ENCODE measurements at regions not wholly inside any gene's neighbourhood (a gene's known extent, or its start where the extent isn't known, plus 50 kb on each side); places are given as distances from the start of the nearest gene placed in this dataset.
A peak's percentile ranks its signal among the peaks of the same experiment; 100 is the strongest.

- Histone ChIP-seq H3K27ac (ENCODE audit: low read depth, low read length) (no peak overlapping the region), H3K27me3 (ENCODE audit: insufficient read depth, low read length) (no peaks in the 10 kb centered on the region), H3K9me3 (ENCODE audit: insufficient read depth, low read depth, low read length) (no peaks in the 10 kb centered on the region), H2AFZ (ENCODE audit: low read depth, low read length) (no peak overlapping the region), H3K36me3 (ENCODE audit: insufficient read depth, low read length) (no peaks in the 10 kb centered on the region), H4K20me1 (ENCODE audit: insufficient read depth, low read length) (no peaks in the 10 kb centered on the region), H3K4me1 (ENCODE audit: insufficient read depth, low read length) (no peaks in the 10 kb centered on the region), H3K79me2 (ENCODE audit: insufficient read depth, low read length) (no peaks in the 10 kb centered on the region), H3K4me2 (ENCODE audit: low read length) (no peak overlapping the region), H3K4me3 (ENCODE audit: insufficient read depth, low read depth, low read length) (no peak overlapping the region), H3K9ac (ENCODE audit: low read length) (no peak overlapping the region)
- H3K27ac Mint-ChIP-seq (ENCODE audit: unreplicated experiment) = peak overlapping the region; percentile 81
- H3K27me3 Mint-ChIP-seq (ENCODE audit: low read depth, unreplicated experiment) = no peaks in the 10 kb centered on the region
- H3K36me3 Mint-ChIP-seq (ENCODE audit: low read depth, unreplicated experiment) = no peaks in the 10 kb centered on the region
- no peaks in the 10 kb centered on the region for H3K9me3 Mint-ChIP-seq (ENCODE audit: unreplicated experiment)
- peak; percentile 5 for DNase-seq (ENCODE audit: low read depth)
- peak; percentile 9 for FAIRE-seq
- TF ChIP-seq CTCF (IDR thresholded peaks at IDR 0.05; ENCODE audit: insufficient read depth, low read depth, low read length) (no peak), EZH2 (IDR thresholded peaks at IDR 0.05; ENCODE audit: insufficient read depth, low read length) (no peak)
- H3K4me1 Mint-ChIP-seq (ENCODE audit: low read depth, unreplicated experiment) = peaks cover 8% of the 10 kb centered on the region
- no peak overlapping the region for H3K4me3 Mint-ChIP-seq (ENCODE audit: unreplicated experiment)
Measured at GRCh38 chr7:125605241-125605640, 675.6 kb upstream of the POT1 start.

- DNase-seq (ENCODE audit: low read depth) (no peak), FAIRE-seq (no peak)
- Histone ChIP-seq H3K4me3 (ENCODE audit: insufficient read depth, low read depth, low read length) (no peak overlapping the region), H4K20me1 (ENCODE audit: insufficient read depth, low read length) (no peaks in the 10 kb centered on the region), H3K9ac (ENCODE audit: low read length) (no peak overlapping the region), H3K27me3 (ENCODE audit: insufficient read depth, low read length) (no peaks in the 10 kb centered on the region), H2AFZ (ENCODE audit: low read depth, low read length) (no peak overlapping the region), H3K4me2 (ENCODE audit: low read length) (no peak overlapping the region), H3K36me3 (ENCODE audit: insufficient read depth, low read length) (no peaks in the 10 kb centered on the region), H3K9me3 (ENCODE audit: insufficient read depth, low read depth, low read length) (no peaks in the 10 kb centered on the region), H3K27ac (ENCODE audit: low read depth, low read length) (no peak overlapping the region), H3K79me2 (ENCODE audit: insufficient read depth, low read length) (no peaks in the 10 kb centered on the region), H3K4me1 (ENCODE audit: insufficient read depth, low read length) (no peaks in the 10 kb centered on the region)
- TF ChIP-seq EZH2 (IDR thresholded peaks at IDR 0.05; ENCODE audit: insufficient read depth, low read length) (no peak), CTCF (IDR thresholded peaks at IDR 0.05; ENCODE audit: insufficient read depth, low read depth, low read length) (no peak)
- Mint-ChIP-seq H3K27ac (ENCODE audit: unreplicated experiment) (no peak overlapping the region), H3K9me3 (ENCODE audit: unreplicated experiment) (no peaks in the 10 kb centered on the region), H3K36me3 (ENCODE audit: low read depth, unreplicated experiment) (no peaks in the 10 kb centered on the region), H3K27me3 (ENCODE audit: low read depth, unreplicated experiment) (no peaks in the 10 kb centered on the region), H3K4me1 (ENCODE audit: low read depth, unreplicated experiment) (peaks cover 8% of the 10 kb centered on the region), H3K4me3 (ENCODE audit: unreplicated experiment) (no peak overlapping the region)
Measured at GRCh38 chr7:125602441-125602840, 672.8 kb upstream of the POT1 start.

- Mint-ChIP-seq H3K36me3 (ENCODE audit: low read depth, unreplicated experiment) (no peaks in the 10 kb centered on the region), H3K27ac (ENCODE audit: unreplicated experiment) (no peak overlapping the region), H3K4me3 (ENCODE audit: unreplicated experiment) (no peak overlapping the region), H3K9me3 (ENCODE audit: unreplicated experiment) (no peaks in the 10 kb centered on the region), H3K27me3 (ENCODE audit: low read depth, unreplicated experiment) (no peaks in the 10 kb centered on the region), H3K4me1 (ENCODE audit: low read depth, unreplicated experiment) (no peaks in the 10 kb centered on the region)
- no peak overlapping the region for H2AFZ ChIP-seq (ENCODE audit: low read depth, low read length)
- H3K27me3 ChIP-seq (ENCODE audit: insufficient read depth, low read length) = no peaks in the 10 kb centered on the region
- H3K4me3 ChIP-seq (ENCODE audit: insufficient read depth, low read depth, low read length) = no peak overlapping the region
- no peaks in the 10 kb centered on the region for H3K79me2 ChIP-seq (ENCODE audit: insufficient read depth, low read length)
- no peak overlapping the region for H3K4me2 ChIP-seq (ENCODE audit: low read length)
- H3K4me1 ChIP-seq (ENCODE audit: insufficient read depth, low read length) = no peaks in the 10 kb centered on the region
- FAIRE-seq (peak; percentile 39), DNase-seq (ENCODE audit: low read depth) (no peak)
- H3K27ac ChIP-seq (ENCODE audit: low read depth, low read length) = no peak overlapping the region
- no peak overlapping the region for H3K9ac ChIP-seq (ENCODE audit: low read length)
- no peak for TF ChIP-seq EZH2 (IDR thresholded peaks at IDR 0.05; ENCODE audit: insufficient read depth, low read length)
- TF ChIP-seq CTCF (IDR thresholded peaks at IDR 0.05; ENCODE audit: insufficient read depth, low read depth, low read length) = no peak
- no peaks in the 10 kb centered on the region for H4K20me1 ChIP-seq (ENCODE audit: insufficient read depth, low read length)
- H3K9me3 ChIP-seq (ENCODE audit: insufficient read depth, low read depth, low read length) = no peaks in the 10 kb centered on the region
- no peaks in the 10 kb centered on the region for H3K36me3 ChIP-seq (ENCODE audit: insufficient read depth, low read length)
Measured at GRCh38 chr7:125599387-125599786, 669.8 kb upstream of the POT1 start.

All from astrocyte (in vitro differentiated cells and primary cell).